GM18867 (cell line): ENCODE measurements at regions not wholly inside any gene's neighbourhood (a gene's known extent, or its start where the extent isn't known, plus 50 kb on each side); places are given as distances from the start of the nearest gene placed in this dataset.
"Not testable (repeated sequence)": the region's sequence is repeated elsewhere in the genome, so short reads cannot be mapped to it uniquely, and the experiment has no call there.

Experiments
- ATAC-seq: cut with Tn5 transposase; IDR thresholded peaks from one replicate; pipeline ENCODE4 v1.9.1; 2021; ENCODE audit warnings: mild to moderate bottlenecking, moderate library complexity; ENCODE audit not compliant: unreplicated experiment

GRCh38 chr3:66910266-66911055 lies 87.6 kb upstream of the KBTBD8 start:
- ATAC-seq, result no peak

GRCh38 chr3:66912306-66912705 lies 85.8 kb upstream of the KBTBD8 start:
- ATAC-seq, result no peak

DNA sequence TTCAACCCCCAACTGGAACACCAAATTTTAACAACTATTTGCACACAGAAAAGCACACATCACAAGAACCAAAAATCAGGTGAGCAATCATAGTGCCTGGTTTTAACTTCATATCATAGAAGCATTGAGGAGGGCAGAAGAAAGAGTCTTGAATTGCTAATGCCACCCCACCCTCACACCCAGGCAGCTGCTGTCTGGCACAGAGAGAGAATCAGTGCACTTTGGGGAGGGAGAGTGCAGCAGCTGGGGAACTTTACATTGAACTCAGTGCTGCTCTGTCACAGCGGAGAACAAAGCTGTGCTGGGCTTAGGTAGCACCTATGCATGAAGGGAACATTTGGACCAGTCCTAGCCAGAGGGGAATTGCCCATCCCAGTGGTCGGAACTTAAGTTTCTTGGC lies 76.0 kb upstream of the KBTBD8 start:
- no peak for ATAC-seq

DNA sequence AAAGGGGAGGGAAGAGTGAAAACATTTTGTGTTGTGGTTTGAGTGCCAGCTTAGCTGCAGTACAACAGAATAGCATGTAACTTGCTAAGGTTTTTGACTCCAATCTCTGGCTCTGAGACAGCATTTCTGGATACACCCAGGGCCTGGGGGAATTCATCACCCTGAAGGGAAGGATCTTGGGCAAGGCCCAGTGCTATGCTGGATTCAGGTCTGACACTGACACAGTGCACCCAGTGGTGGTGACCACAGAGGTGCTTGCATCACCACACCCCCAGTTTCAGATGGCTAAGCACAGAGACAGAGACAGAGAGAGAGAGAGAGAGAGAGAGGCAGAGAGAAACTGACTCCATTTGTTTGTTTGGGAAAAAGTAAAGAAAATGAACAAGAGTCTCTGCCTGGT lies 74.1 kb upstream of the KBTBD8 start:
- ATAC-seq, result peak; percentile 50

DNA sequence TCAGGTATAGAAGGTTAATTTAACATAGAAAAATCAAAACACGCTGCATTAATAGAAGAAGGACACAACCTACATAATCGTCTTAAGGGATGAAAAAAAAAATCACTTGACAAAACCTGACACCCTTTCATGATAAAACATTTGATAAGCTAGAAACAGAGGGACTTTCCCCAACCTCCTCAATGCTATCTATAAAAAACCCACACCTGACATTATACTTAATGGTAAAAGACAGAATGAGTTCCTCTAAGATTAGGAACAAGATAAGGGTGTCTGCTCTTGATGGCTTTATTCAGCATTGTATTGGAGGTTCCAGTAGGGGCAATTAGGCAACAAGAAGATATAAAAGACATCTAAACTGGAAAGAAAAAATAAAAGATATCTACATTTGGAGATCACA lies 69.9 kb upstream of the KBTBD8 start:
- ATAC-seq, result no peak

DNA sequence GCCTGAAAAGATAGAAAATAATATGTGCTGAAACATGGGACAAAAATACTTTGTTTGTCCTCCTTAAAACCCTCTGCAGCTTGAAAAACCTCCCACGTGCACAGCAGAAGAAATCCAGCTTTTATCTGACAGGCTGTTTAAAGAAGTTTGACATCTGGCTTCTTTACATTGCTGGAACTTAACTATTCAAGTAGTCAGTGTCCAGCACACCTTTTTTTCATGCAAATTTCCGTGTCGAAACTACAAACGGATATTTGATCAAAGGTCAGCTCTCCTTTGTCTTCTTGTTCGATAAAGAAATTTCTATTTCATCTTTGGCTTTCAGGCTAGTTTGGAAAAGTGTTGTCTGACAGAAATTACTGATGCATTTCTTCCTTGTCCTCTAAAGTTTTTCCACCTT lies 66.8 kb upstream of the KBTBD8 start:
- no peak for ATAC-seq

DNA sequence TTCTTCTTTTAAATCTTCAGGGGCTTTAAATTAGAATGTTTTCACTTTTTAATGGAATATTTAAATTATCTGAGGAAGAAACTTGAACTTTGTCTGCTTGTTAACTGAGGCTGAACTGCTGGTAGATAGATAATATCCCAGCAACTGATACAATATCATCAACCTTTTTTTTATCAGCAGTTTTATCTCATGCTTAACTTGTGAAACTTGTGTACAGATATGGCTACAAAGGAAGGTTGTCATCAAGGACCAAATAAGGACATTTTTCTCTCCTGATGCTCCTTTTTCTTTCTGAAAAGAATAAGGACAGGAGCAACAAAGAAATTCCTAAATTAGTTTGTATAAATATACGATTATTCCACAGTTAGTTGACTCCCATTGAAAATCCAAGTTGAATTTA lies 66.4 kb upstream of the KBTBD8 start:
- no peak for ATAC-seq

- no peak for ATAC-seq
Observed at GRCh38 chr3:66933233-66933632, 64.9 kb upstream of the KBTBD8 start.

DNA sequence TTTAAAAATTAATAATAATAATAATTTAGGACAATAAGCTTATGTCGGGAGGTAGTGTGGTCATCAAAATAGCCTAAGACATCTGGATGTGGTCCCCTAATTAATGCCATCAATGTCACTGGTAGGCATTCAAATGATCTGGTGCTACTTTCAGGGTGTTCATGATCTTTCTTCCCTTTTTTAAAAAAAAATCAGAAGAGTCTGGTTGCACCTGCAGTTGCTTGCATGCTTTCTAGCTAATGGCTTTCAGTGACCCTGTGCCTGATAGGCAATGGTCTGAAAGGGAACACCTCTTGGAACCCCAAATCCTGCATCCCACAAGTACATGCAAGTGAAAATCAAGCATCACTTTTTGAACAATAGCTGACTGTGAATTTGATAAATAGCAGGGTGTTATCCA lies 64.1 kb upstream of the KBTBD8 start:
- ATAC-seq, result no peak

DNA sequence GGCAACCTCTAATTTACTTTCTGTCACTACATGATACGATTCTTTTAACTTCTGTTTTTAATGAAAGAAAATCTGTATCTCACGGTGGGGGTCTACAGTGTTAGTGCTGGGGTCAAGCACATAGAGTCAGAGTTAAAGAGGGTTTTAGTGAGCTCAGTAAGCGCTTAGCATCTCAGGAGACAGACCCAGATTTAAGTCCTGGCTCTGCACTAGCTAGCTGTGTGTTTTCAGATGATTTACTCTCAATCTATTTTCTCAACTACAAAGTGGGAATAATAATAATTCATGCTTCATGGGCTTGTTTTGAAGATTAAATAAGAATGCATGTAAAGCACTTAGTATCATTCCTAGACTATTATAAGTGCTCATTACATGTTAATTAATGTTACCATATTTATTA lies 63.4 kb upstream of the KBTBD8 start:
- no peak for ATAC-seq

- not testable (repeated sequence) for ATAC-seq
Observed at GRCh38 chr3:66937041-66937440, 61.1 kb upstream of the KBTBD8 start.

DNA sequence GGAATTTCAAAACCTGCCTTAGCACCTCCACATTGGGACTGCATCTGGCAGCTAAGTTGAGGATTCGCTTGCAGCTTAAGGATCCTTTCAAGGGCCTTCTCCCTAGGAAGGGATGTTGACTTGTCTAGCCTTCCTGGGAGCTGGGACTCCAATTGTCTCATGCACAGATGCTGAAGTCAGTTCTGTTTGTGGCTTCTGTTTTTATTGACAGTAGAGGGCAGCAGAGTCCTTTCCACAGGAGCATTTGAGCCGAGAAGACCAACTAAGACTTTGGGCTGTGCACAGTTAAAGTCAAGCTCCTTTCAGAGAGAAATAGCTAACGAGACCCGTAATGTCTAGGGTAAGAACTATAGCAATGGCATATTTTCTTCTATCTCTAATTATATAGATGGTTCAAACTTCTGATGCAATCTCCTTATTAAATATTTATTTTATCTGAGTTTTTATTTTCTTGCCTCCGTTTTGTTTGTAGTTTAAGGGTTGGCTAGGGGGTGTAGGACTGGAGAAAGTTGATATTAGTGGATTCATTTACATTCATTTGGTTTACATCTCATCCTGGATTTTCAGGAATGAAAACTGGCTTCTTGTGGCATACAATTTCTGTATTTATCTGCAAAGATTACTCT lies 59.7 kb upstream of the KBTBD8 start:
- peak; percentile 87 for ATAC-seq

DNA sequence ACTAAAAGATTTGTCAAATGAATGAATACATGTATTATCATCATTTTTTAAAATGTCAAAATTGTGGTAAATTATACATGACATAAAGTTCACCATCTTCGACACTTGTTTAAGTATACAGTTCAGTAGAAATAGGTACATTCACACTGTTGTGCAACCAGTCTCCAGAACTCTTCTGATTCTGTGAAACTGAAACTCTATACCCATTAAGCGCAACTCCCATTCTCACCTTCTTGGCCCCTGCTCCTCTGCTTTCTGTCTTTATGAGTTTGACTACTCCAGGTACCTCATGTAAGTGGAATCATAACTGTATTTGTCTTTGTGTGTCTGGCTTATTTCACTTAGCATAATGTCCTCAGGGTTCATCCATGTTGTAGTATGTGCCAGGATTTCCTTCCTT lies 50.1 kb upstream of the KBTBD8 start:
- no peak for ATAC-seq
